Stimulated activated CD4-positive, alpha-beta T cell treated with anti-CD3 and anti-CD28 coated beads, Interleukin-4, amount 100 ng/mL, for 24 hours (primary cell): ENCODE measurements at regions not wholly inside any gene's neighbourhood (a gene's known extent, or its start where the extent isn't known, plus 50 kb on each side); places are given as distances from the start of the nearest gene placed in this dataset.

Source experiments
- DNase-seq: peaks from one replicate; pipeline ENCODE4 v3.0.0-alpha.2; 2020

GRCh38 chr16:9425236-9425635, 333.8 kb downstream of the HAPSTR1 start:
- no peak for DNase-seq

GRCh38 chr16:9428355-9429005, 337.0 kb downstream of the HAPSTR1 start:
- no peak for DNase-seq

GRCh38 chr16:9429646-9430330, 338.3 kb downstream of the HAPSTR1 start:
- DNase-seq = no peak

GRCh38 chr16:9434659-9435058, 343.2 kb downstream of the HAPSTR1 start:
- no peak for DNase-seq

GRCh38 chr16:9436175-9436574, 344.7 kb downstream of the HAPSTR1 start:
- no peak for DNase-seq

- no peak for DNase-seq
These were observed 345.7 kb downstream of the HAPSTR1 start for GRCh38 chr16:9437115-9437514.

GRCh38 chr16:9438991-9439390, 347.5 kb downstream of the HAPSTR1 start:
- DNase-seq = no peak

GRCh38 chr16:9441012-9441411, 349.6 kb downstream of the HAPSTR1 start:
- DNase-seq = no peak

GRCh38 chr16:9443864-9444263, 352.4 kb downstream of the HAPSTR1 start:
- DNase-seq = no peak

- DNase-seq = no peak
These were observed 355.2 kb downstream of the HAPSTR1 start for GRCh38 chr16:9446471-9447194.

- DNase-seq = no peak
These were observed 355.7 kb downstream of the HAPSTR1 start for GRCh38 chr16:9447195-9447551.

- no peak for DNase-seq
These were observed 356.3 kb downstream of the HAPSTR1 start for GRCh38 chr16:9447699-9448098.

- no peak for DNase-seq
These were observed 358.2 kb downstream of the HAPSTR1 start for GRCh38 chr16:9449597-9449996.

- no peak for DNase-seq
These were observed 365.8 kb downstream of the HAPSTR1 start for GRCh38 chr16:9457215-9457614.

GRCh38 chr16:9458816-9459215, 367.4 kb downstream of the HAPSTR1 start:
- DNase-seq = no peak

- no peak for DNase-seq
These were observed 371.5 kb downstream of the HAPSTR1 start for GRCh38 chr16:9462984-9463383.

GRCh38 chr16:9463461-9463860, 372.0 kb downstream of the HAPSTR1 start:
- no peak for DNase-seq

- no peak for DNase-seq
These were observed 373.7 kb downstream of the HAPSTR1 start for GRCh38 chr16:9465161-9465560.

GRCh38 chr16:9469512-9469911, 378.1 kb downstream of the HAPSTR1 start:
- no peak for DNase-seq

GRCh38 chr16:9476744-9477143, 385.3 kb downstream of the HAPSTR1 start:
- DNase-seq = no peak

GRCh38 chr16:9479008-9479407, 387.6 kb downstream of the HAPSTR1 start:
- DNase-seq = no peak

GRCh38 chr16:9480503-9480902, 389.1 kb downstream of the HAPSTR1 start:
- DNase-seq = no peak

- no peak for DNase-seq
These were observed 390.6 kb downstream of the HAPSTR1 start for GRCh38 chr16:9481747-9482730.
